ENCODE measurements at regions not wholly inside any gene's neighbourhood (a gene's known extent, or its start where the extent isn't known, plus 50 kb on each side); places are given as distances from the start of the nearest gene placed in this dataset.

- TF ChIP-seq CTCF (IDR thresholded peaks at IDR 0.05): no peak
- TF ChIP-seq EP300 (IDR thresholded peaks at IDR 0.05): no peak
- no peak for TF ChIP-seq POLR2A (IDR thresholded peaks at IDR 0.05)
These were observed 449.2 kb downstream of the TSHZ3 start for GRCh38 chr19:30900051-30900450.

Measured in tibial nerve (tissue), 4 donors.